SK-N-MC (cell line): ENCODE measurements at regions not wholly inside any gene's neighbourhood (a gene's known extent, or its start where the extent isn't known, plus 50 kb on each side); places are given as distances from the start of the nearest gene placed in this dataset.

Experiments
- EZH2 ChIP-seq: fragments of 200-600 bp; sonication (generic); IDR thresholded peaks from one replicate; pipeline ENCODE4 v1.6.1; 2017; ENCODE audit warnings: antibody characterized with exemption
- FOXP2 ChIP-seq: optimal IDR thresholded peaks from 2 replicates; pipeline ENCODE3; 2011; ENCODE audit warnings: mild to moderate bottlenecking, moderate library complexity; ENCODE audit not compliant: insufficient read depth; ENCODE audit errors: extremely low read length, control extremely low read depth
- POLR2AphosphoS5 ChIP-seq: IDR thresholded peaks from 2 replicates; pipeline ENCODE4 v1.6.1; 2012; ENCODE audit warnings: mild to moderate bottlenecking, low read depth, low read length, borderline replicate concordance

- TF ChIP-seq EZH2 (no peak), POLR2AphosphoS5 (no peak), FOXP2 (no peak)
These were observed 136.5 kb upstream of the STK17B start for GRCh38 chr2:196307775-196308305.
